Hepatocyte (in vitro differentiated cells): ENCODE measurements at regions not wholly inside any gene's neighbourhood (a gene's known extent, or its start where the extent isn't known, plus 50 kb on each side); places are given as distances from the start of the nearest gene placed in this dataset.

Source experiments
- CTCF ChIP-seq: fragments of 200-600 bp; sonication (generic); IDR thresholded peaks from 2 replicates; pipeline ENCODE4 v1.5.1; 2016; ENCODE audit warnings: antibody characterized with exemption, mild to moderate bottlenecking; ENCODE audit not compliant: poor library complexity
- EZH2 ChIP-seq: fragments of 200-600 bp; sonication (generic); IDR thresholded peaks from 2 replicates; pipeline ENCODE4 v1.6.1; 2016; ENCODE audit warnings: antibody characterized with exemption, mild to moderate bottlenecking, borderline replicate concordance
- EZH2phosphoT487 ChIP-seq: fragments of 200-600 bp; sonication (generic); IDR thresholded peaks from one replicate; pipeline ENCODE4 v1.6.1; 2018; ENCODE audit warnings: antibody characterized with exemption, mild to moderate bottlenecking, low read depth, moderate library complexity; ENCODE audit not compliant: unreplicated experiment, severe bottlenecking

- TF ChIP-seq CTCF (no peak), EZH2 (no peak), EZH2phosphoT487 (no peak)
Observed at GRCh38 chr15:95458721-95459120, 871.8 kb upstream of the NR2F2 start.
